ENCODE measurements at regions not wholly inside any gene's neighbourhood (a gene's known extent, or its start where the extent isn't known, plus 50 kb on each side); places are given as distances from the start of the nearest gene placed in this dataset.

DNA sequence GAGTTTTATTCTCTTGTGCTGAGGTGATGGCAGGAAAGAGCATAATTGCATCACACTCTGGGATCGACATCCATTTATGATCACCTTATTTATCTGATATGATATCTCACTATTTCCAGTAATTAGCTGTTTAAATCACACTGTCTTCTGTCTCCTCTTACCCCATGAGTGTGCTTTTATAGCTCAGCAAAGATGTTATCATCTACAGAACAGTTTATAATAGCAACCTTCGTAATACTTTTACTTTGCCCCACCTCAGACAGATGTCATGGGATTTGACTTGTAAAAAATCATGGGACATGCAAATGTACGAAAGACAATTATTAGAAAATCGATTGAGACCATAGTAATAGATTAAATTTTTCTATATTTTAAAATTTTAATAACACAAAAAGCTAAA lies 1122.3 kb upstream of the PCDH10 start:
- DNase-seq (ENCODE audit: low read depth): no peak
- no peak overlapping the region for H3K4me3 ChIP-seq (ENCODE audit: low read depth, low read length)
- TF ChIP-seq, protein P1, sequence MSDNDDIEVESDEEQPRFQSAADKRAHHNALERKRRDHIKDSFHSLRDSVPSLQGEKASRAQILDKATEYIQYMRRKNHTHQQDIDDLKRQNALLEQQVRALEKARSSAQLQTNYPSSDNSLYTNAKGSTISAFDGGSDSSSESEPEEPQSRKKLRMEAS (IDR thresholded peaks at IDR 0.05; ENCODE audit: low read depth, low read length): no peak
- no peak for TF ChIP-seq POLR2A (IDR thresholded peaks at IDR 0.05; ENCODE audit: extremely low read depth, insufficient read length)
- TF ChIP-seq, protein P2, sequence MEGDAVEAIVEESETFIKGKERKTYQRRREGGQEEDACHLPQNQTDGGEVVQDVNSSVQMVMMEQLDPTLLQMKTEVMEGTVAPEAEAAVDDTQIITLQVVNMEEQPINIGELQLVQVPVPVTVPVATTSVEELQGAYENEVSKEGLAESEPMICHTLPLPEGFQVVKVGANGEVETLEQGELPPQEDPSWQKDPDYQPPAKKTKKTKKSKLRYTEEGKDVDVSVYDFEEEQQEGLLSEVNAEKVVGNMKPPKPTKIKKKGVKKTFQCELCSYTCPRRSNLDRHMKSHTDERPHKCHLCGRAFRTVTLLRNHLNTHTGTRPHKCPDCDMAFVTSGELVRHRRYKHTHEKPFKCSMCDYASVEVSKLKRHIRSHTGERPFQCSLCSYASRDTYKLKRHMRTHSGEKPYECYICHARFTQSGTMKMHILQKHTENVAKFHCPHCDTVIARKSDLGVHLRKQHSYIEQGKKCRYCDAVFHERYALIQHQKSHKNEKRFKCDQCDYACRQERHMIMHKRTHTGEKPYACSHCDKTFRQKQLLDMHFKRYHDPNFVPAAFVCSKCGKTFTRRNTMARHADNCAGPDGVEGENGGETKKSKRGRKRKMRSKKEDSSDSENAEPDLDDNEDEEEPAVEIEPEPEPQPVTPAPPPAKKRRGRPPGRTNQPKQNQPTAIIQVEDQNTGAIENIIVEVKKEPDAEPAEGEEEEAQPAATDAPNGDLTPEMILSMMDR (IDR thresholded peaks at IDR 0.05; ENCODE audit: low read depth, low read length): no peak

DNA sequence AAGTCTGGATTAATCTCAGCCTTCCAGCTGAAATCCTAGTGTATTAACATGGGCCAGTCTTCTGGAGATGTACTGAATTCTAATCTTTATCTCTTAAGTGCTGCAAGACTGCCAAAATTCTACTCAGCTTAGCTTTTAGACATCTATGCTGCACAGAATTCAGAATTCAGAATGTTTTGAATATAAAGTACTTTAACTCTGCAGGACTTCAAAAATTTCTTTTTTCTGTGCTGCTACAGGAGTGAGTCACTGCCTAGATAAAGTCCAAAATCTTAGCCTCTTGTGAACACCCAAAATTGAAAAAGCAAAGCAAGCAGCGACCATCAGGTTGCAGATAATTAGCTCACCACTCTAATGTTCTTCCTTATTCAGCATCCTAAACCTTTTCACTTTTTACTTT lies 1092.6 kb upstream of the PCDH10 start:
- no peak overlapping the region for H3K4me3 ChIP-seq (ENCODE audit: low read depth, low read length)
- TF ChIP-seq MYC (IDR thresholded peaks at IDR 0.05; ENCODE audit: low read depth, low read length) (no peak), POLR2A (IDR thresholded peaks at IDR 0.05; ENCODE audit: extremely low read depth, insufficient read length) (no peak)
- TF ChIP-seq, protein P1 (IDR thresholded peaks at IDR 0.05; ENCODE audit: low read depth, low read length): no peak
- TF ChIP-seq, protein P2 (IDR thresholded peaks at IDR 0.05; ENCODE audit: low read depth, low read length): no peak
- DNase-seq (ENCODE audit: low read depth): no peak

DNA sequence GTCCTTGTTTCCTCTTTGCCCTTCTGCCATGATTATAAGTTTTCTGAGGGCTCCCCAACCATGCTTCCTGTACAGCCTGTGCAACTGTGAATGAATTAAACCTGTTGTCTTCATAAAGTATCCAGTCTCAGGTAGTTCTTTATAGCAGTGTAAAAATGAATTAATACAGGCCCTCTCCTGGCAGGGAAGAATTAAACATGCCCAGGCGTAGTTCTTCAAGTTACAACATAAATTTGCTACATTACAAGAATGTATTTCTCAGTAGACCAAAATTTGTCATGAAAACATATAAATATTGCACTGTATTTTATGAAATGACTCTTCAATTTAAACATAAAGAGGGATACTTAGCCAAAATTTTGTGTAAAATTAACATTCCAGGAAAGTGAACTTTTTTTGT lies 1089.9 kb upstream of the PCDH10 start:
- no peak overlapping the region for H3K4me3 ChIP-seq (ENCODE audit: low read depth, low read length)
- no peak for TF ChIP-seq POLR2A (IDR thresholded peaks at IDR 0.05; ENCODE audit: extremely low read depth, insufficient read length)
- TF ChIP-seq, protein P1 (IDR thresholded peaks at IDR 0.05; ENCODE audit: low read depth, low read length): no peak
- no peak for TF ChIP-seq MYC (IDR thresholded peaks at IDR 0.05; ENCODE audit: low read depth, low read length)
- TF ChIP-seq, protein P2 (IDR thresholded peaks at IDR 0.05; ENCODE audit: low read depth, low read length): no peak
- DNase-seq (ENCODE audit: low read depth): no peak

DNA sequence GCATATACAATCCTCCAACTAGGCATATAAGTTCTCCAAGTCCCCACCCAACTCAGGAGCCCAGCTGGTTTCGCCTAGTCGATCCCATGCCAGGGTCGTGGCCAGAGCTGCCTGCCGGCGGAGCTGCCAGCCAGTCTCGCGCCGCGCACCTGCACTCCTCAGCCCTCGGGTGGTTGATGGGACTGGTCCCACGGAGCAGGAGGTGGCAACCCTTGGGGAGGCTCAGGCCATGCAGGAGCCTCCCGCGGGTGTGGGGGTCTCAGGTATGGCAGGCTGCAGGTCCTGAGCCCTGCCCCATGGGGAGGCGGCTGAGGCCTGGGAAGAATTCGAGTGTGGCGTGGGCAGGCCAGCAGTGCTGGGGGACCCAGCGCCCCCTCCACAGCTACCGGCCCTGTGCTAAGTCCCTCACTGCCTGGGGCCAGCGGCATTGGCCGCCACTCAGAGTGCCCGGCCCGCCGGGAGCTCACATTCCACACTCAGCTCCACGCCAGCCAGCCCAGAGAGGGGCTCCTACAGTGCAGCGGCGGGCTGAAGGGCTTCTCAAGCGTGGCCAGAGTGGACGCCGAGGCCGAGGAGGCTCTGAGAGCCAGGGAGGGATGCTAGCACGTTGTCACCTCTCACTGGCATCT lies 1086.4 kb upstream of the PCDH10 start:
- no peak for TF ChIP-seq MYC (IDR thresholded peaks at IDR 0.05; ENCODE audit: low read depth, low read length)
- TF ChIP-seq, protein P1 (IDR thresholded peaks at IDR 0.05; ENCODE audit: low read depth, low read length): no peak
- TF ChIP-seq POLR2A (IDR thresholded peaks at IDR 0.05; ENCODE audit: extremely low read depth, insufficient read length): no peak
- TF ChIP-seq, protein P2 (IDR thresholded peaks at IDR 0.05; ENCODE audit: low read depth, low read length): no peak
- no peak for DNase-seq (ENCODE audit: low read depth)
- H3K4me3 ChIP-seq (ENCODE audit: low read depth, low read length): no peak overlapping the region

DNA sequence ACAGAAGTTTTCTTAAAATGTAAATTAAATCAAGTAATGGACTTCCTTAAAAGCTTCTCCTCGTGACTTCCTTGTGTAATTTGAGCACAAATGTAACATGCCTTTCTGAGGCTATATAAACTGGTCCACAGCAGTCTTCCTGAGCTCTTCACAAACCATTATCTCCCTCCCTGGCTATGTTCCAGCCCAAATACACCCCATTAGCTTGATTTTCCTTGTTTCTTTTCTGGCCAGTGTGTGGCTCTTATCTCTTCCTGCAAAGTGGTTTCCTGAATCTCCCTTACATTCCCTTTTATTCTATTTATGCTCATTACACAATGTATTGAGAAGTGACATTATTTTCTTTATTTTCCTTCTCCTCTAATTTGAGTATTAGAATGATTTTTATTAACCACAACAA lies 1085.3 kb upstream of the PCDH10 start:
- no peak overlapping the region for H3K4me3 ChIP-seq (ENCODE audit: low read depth, low read length)
- DNase-seq (ENCODE audit: low read depth): no peak
- TF ChIP-seq POLR2A (IDR thresholded peaks at IDR 0.05; ENCODE audit: extremely low read depth, insufficient read length) (no peak), MYC (IDR thresholded peaks at IDR 0.05; ENCODE audit: low read depth, low read length) (no peak)
- TF ChIP-seq, protein P2 (IDR thresholded peaks at IDR 0.05; ENCODE audit: low read depth, low read length): no peak
- TF ChIP-seq, protein P1 (IDR thresholded peaks at IDR 0.05; ENCODE audit: low read depth, low read length): no peak
